GM23338 (cell line): ENCODE measurements at regions not wholly inside any gene's neighbourhood (a gene's known extent, or its start where the extent isn't known, plus 50 kb on each side); places are given as distances from the start of the nearest gene placed in this dataset.
A peak's percentile ranks its signal among the peaks of the same experiment; 100 is the strongest.

Source experiments
- ATAC-seq: fragments of 200-7000 bp; cut with Tn5 transposase; 3 replicates; pipeline ENCODE4 v1.9.1; 2020
- DNase-seq: peaks from one replicate; pipeline ENCODE4 v3.0.0-alpha.2; 2015; ENCODE audit warnings: low spot score
- H2AFZ ChIP-seq: fragments of 200-600 bp; sonication (generic); 2 replicates; pipeline ENCODE4 v1.8.0; 2016; ENCODE audit warnings: antibody characterized with exemption, mild to moderate bottlenecking, moderate library complexity
- H3F3A ChIP-seq: fragments of 200-600 bp; sonication (generic); replicated peaks from 2 replicates; pipeline ENCODE4 v1.8.0; 2017; ENCODE audit warnings: antibody characterized with exemption, mixed run types, low read depth
- H3K27ac ChIP-seq: fragments of 200-600 bp; sonication (generic); 2 replicates; pipeline ENCODE4 v1.6.1; 2016; ENCODE audit warnings: low read depth
- H3K27me3 ChIP-seq: fragments of 200-600 bp; sonication (generic); 2 replicates; pipeline ENCODE4 v1.8.0; 2016; ENCODE audit warnings: mild to moderate bottlenecking, mixed run types, moderate library complexity; ENCODE audit not compliant: insufficient read depth
- H3K36me3 ChIP-seq: fragments of 200-600 bp; sonication (generic); 2 replicates; pipeline ENCODE4 v1.8.0; 2016; ENCODE audit warnings: mild to moderate bottlenecking; ENCODE audit not compliant: insufficient read depth
- H3K4me1 ChIP-seq: fragments of 200-600 bp; sonication (generic); 2 replicates; pipeline ENCODE4 v1.8.0; 2016; ENCODE audit warnings: mild to moderate bottlenecking, moderate library complexity; ENCODE audit not compliant: insufficient read depth
- H3K4me2 ChIP-seq: fragments of 200-600 bp; sonication (generic); 2 replicates; pipeline ENCODE4 v1.7.1; 2017; ENCODE audit warnings: mixed run types
- H3K4me3 ChIP-seq: fragments of 200-600 bp; sonication (generic); 2 replicates; pipeline ENCODE4 v1.6.1; 2016; ENCODE audit warnings: mixed run types
- H3K79me2 ChIP-seq: fragments of 200-600 bp; sonication (generic); replicated peaks from 2 replicates; pipeline ENCODE4 v1.8.0; 2017; ENCODE audit warnings: mild to moderate bottlenecking; ENCODE audit not compliant: insufficient read depth
- H3K9me2 ChIP-seq: fragments of 200-600 bp; sonication (generic); 2 replicates; pipeline ENCODE4 v1.8.0; 2017; ENCODE audit not compliant: insufficient read depth
- H4K20me1 ChIP-seq: fragments of 200-600 bp; sonication (generic); replicated peaks from 2 replicates; pipeline ENCODE4 v1.8.0; 2017; ENCODE audit warnings: mild to moderate bottlenecking; ENCODE audit not compliant: insufficient read depth
- H3K27ac Mint-ChIP-seq: 2 replicates; pipeline ENCODE4 v1.8.0; 2020; ENCODE audit warnings: inconsistent platforms, mild to moderate bottlenecking, moderate library complexity, mixed read lengths
- H3K27me3 Mint-ChIP-seq: 3 replicates; pipeline ENCODE4 v1.8.0; 2022; ENCODE audit warnings: low read depth, mild to moderate bottlenecking, moderate library complexity, mixed read lengths, inconsistent platforms; ENCODE audit not compliant: insufficient read depth, poor library complexity
- H3K36me3 Mint-ChIP-seq: 3 replicates; pipeline ENCODE4 v1.8.0; 2021; ENCODE audit warnings: low read depth, mild to moderate bottlenecking, inconsistent platforms, moderate library complexity, mixed read lengths
- H3K4me1 Mint-ChIP-seq: 3 replicates; pipeline ENCODE4 v1.8.0; 2020; ENCODE audit warnings: mild to moderate bottlenecking, inconsistent platforms, mixed read lengths
- H3K4me3 Mint-ChIP-seq: 3 replicates; pipeline ENCODE4 v1.8.0; 2021; ENCODE audit warnings: moderate library complexity, mild to moderate bottlenecking, inconsistent platforms, mixed read lengths
- H3K9me3 Mint-ChIP-seq: 3 replicates; pipeline ENCODE4 v1.8.0; 2020; ENCODE audit warnings: moderate library complexity, mild to moderate bottlenecking, inconsistent platforms, mixed read lengths
- CREB1 ChIP-seq: fragments of 250-450 bp; sonication (Bioruptor Pico); IDR thresholded peaks from 2 replicates; pipeline ENCODE4 v1.5.0; 2020; ENCODE audit warnings: low read depth, mild to moderate bottlenecking, moderate library complexity
- CTCF ChIP-seq, 2 experiments: fragments of 200-600 bp in 1 of 2; sonication (generic) in 1 of 2; conservative IDR thresholded peaks; 2 replicates each; pipeline versions ENCODE4 v1.5.1 to v1.6.1; 2016 to 2017; ENCODE audit warnings: antibody characterized with exemption in 2 of 2, low read depth in 2 of 2, mild to moderate bottlenecking in 2 of 2, moderate library complexity in 1 of 2
- EZH2 ChIP-seq: fragments of 200-600 bp; sonication (generic); IDR thresholded peaks from one replicate; pipeline ENCODE4 v1.8.0; 2017; ENCODE audit warnings: antibody characterized with exemption, mild to moderate bottlenecking, low read depth; ENCODE audit not compliant: unreplicated experiment
- EZH2phosphoT487 ChIP-seq: fragments of 200-600 bp; sonication (generic); IDR thresholded peaks from one replicate; pipeline ENCODE4 v1.8.1; 2018; ENCODE audit warnings: antibody characterized with exemption; ENCODE audit not compliant: unreplicated experiment
- JUNB ChIP-seq: IDR thresholded peaks from one replicate; pipeline ENCODE4 v1.6.1; 2016; ENCODE audit warnings: antibody characterized with exemption; ENCODE audit not compliant: unreplicated experiment
- NANOG ChIP-seq: IDR thresholded peaks from 2 replicates; pipeline ENCODE4 v1.6.1; 2016; ENCODE audit warnings: antibody characterized with exemption, borderline replicate concordance
- POLR2AphosphoS5 ChIP-seq: IDR thresholded peaks from 2 replicates; pipeline ENCODE4 v1.6.1; 2016; ENCODE audit warnings: antibody characterized with exemption, low read depth
- STAT1 ChIP-seq: IDR thresholded peaks from one replicate; pipeline ENCODE4 v1.6.1; 2016; ENCODE audit warnings: antibody characterized with exemption; ENCODE audit not compliant: unreplicated experiment
- ZNF331 ChIP-seq: fragments of 250-450 bp; sonication (Bioruptor Pico); IDR thresholded peaks from 2 replicates; pipeline ENCODE4 v1.5.0; 2020; ENCODE audit warnings: low read depth, mild to moderate bottlenecking, moderate library complexity
- ZNF462 ChIP-seq: fragments of 250-450 bp; sonication (Bioruptor Pico); IDR thresholded peaks from 2 replicates; pipeline ENCODE4 v1.5.0; 2020; ENCODE audit warnings: mild to moderate bottlenecking, moderate library complexity

GRCh38 chr4:164383358-164384220 lies 370.3 kb upstream of the SMIM31 start:
- no peak overlapping the region for H3K27ac Mint-ChIP-seq
- no peak for TF ChIP-seq EZH2phosphoT487
- TF ChIP-seq CTCF (conservative IDR thresholded peaks at IDR 0.05; ENCODE audit: low read depth in 2 of 2): peak; percentile 11 to 46; a peak in 3 of 4 replicates
- 0 out of 2 replicates have a peak, but pooled peaks have one; percentile 23 for TF ChIP-seq CREB1 (CRISPR knock-in tag)
- peak; percentile 27 for TF ChIP-seq EZH2
- H3K27me3 Mint-ChIP-seq: peaks cover 26% of the 10 kb centered on the region
- H2AFZ ChIP-seq: peak overlapping the region; percentile 100
- no peaks in the 10 kb centered on the region for H3K79me2 ChIP-seq
- ATAC-seq: peak; percentile 85
- H3K4me3 Mint-ChIP-seq: peak overlapping the region; percentile 86
- no peaks in the 10 kb centered on the region for H3K36me3 Mint-ChIP-seq
- H4K20me1 ChIP-seq: no peaks in the 10 kb centered on the region
- 0 out of 2 replicates have a peak, but pooled peaks cover 3% of the 10 kb centered on the region for H3F3A ChIP-seq
- peaks cover 40% of the 10 kb centered on the region for H3K27me3 ChIP-seq
- H3K4me2 ChIP-seq: peak overlapping the region; percentile 98
- peaks cover 7% of the 10 kb centered on the region; the same call in 2 of the 3 replicates for H3K4me1 Mint-ChIP-seq
- H3K9me3 Mint-ChIP-seq: no peaks in the 10 kb centered on the region
- no peak overlapping the region for H3K27ac ChIP-seq
- H3K36me3 ChIP-seq: no peaks in the 10 kb centered on the region
- H3K4me3 ChIP-seq: peak overlapping the region; percentile 85
- peaks cover 5% of the 10 kb centered on the region; the same call in 1 of the 2 replicates for H3K4me1 ChIP-seq
- no peaks in the 10 kb centered on the region for H3K9me2 ChIP-seq
- DNase-seq: peak; percentile 78

- H2AFZ ChIP-seq: peak overlapping the region; percentile 100
- H3K9me3 Mint-ChIP-seq: no peaks in the 10 kb centered on the region
- H3K4me1 ChIP-seq: peaks cover 5% of the 10 kb centered on the region; the same call in 1 of the 2 replicates
- H3F3A ChIP-seq: 0 out of 2 replicates have a peak, but pooled peaks cover 3% of the 10 kb centered on the region
- no peak overlapping the region for H3K27ac Mint-ChIP-seq
- H3K9me2 ChIP-seq: no peaks in the 10 kb centered on the region
- DNase-seq (no peak), ATAC-seq (no peak)
- no peaks in the 10 kb centered on the region for H4K20me1 ChIP-seq
- peaks cover 40% of the 10 kb centered on the region for H3K27me3 ChIP-seq
- no peaks in the 10 kb centered on the region for H3K36me3 ChIP-seq
- no peaks in the 10 kb centered on the region for H3K79me2 ChIP-seq
- H3K4me3 ChIP-seq: peak overlapping the region; percentile 85
- no peaks in the 10 kb centered on the region for H3K36me3 Mint-ChIP-seq
- H3K4me2 ChIP-seq: peak overlapping the region; percentile 98
- H3K4me3 Mint-ChIP-seq: peak overlapping the region; percentile 86
- H3K27me3 Mint-ChIP-seq: peaks cover 26% of the 10 kb centered on the region
- peaks cover 7% of the 10 kb centered on the region; the same call in 2 of the 3 replicates for H3K4me1 Mint-ChIP-seq
- no peak overlapping the region for H3K27ac ChIP-seq
- TF ChIP-seq POLR2AphosphoS5 (no peak), ZNF462 (CRISPR knock-in tag) (no peak), NANOG (no peak), STAT1 (no peak), CTCF (conservative IDR thresholded peaks at IDR 0.05; ENCODE audit: low read depth in 2 of 2) (no peak), JUNB (no peak), EZH2 (no peak), ZNF331 (CRISPR knock-in tag) (no peak)
Observed at GRCh38 chr4:164384416-164384815, 369.5 kb upstream of the SMIM31 start.
